Nephron progenitor cell (in vitro differentiated cells): ENCODE measurements at regions not wholly inside any gene's neighbourhood (a gene's known extent, or its start where the extent isn't known, plus 50 kb on each side); places are given as distances from the start of the nearest gene placed in this dataset.

Source experiments
- DNase-seq: peaks from one replicate; pipeline ENCODE4 v3.0.0; 2021
- H3K27ac Mint-ChIP-seq: 2 replicates; pipeline ENCODE4 v1.8.0; 2021; ENCODE audit warnings: mild to moderate bottlenecking, moderate library complexity, mixed read lengths
- H3K27me3 Mint-ChIP-seq: 2 replicates; pipeline ENCODE4 v1.8.0; 2021; ENCODE audit warnings: mild to moderate bottlenecking, low read depth, mixed read lengths; ENCODE audit not compliant: poor library complexity
- H3K36me3 Mint-ChIP-seq: 2 replicates; pipeline ENCODE4 v1.8.0; 2021; ENCODE audit warnings: low read depth, mixed read lengths
- H3K4me1 Mint-ChIP-seq: 2 replicates; pipeline ENCODE4 v1.8.0; 2021; ENCODE audit warnings: mixed read lengths
- H3K4me3 Mint-ChIP-seq: 2 replicates; pipeline ENCODE4 v1.8.0; 2021; ENCODE audit warnings: mild to moderate bottlenecking, moderate library complexity, mixed read lengths
- H3K9me3 Mint-ChIP-seq: 2 replicates; pipeline ENCODE4 v1.8.0; 2021; ENCODE audit warnings: mild to moderate bottlenecking, moderate library complexity, mixed read lengths
- CTCF ChIP-seq: fragments of 200-600 bp; sonication (generic); IDR thresholded peaks from 2 replicates; pipeline ENCODE4 v1.5.0; 2021; ENCODE audit warnings: antibody characterized with exemption

GRCh38 chr18:52008736-52009135 is 331.3 kb upstream of the DCC start:
- Mint-ChIP-seq H3K4me1 (no peaks in the 10 kb centered on the region), H3K27ac (no peak overlapping the region), H3K9me3 (no peaks in the 10 kb centered on the region), H3K27me3 (peaks cover 9% of the 10 kb centered on the region), H3K4me3 (no peak overlapping the region), H3K36me3 (no peaks in the 10 kb centered on the region)
- TF ChIP-seq CTCF = no peak
- DNase-seq = no peak

- H3K9me3 Mint-ChIP-seq = no peaks in the 10 kb centered on the region
- H3K27ac Mint-ChIP-seq = no peak overlapping the region
- DNase-seq = no peak
- H3K36me3 Mint-ChIP-seq = no peaks in the 10 kb centered on the region
- no peaks in the 10 kb centered on the region for H3K4me1 Mint-ChIP-seq
- peaks cover 9% of the 10 kb centered on the region for H3K27me3 Mint-ChIP-seq
- no peak overlapping the region for H3K4me3 Mint-ChIP-seq
- no peak for TF ChIP-seq CTCF
Measured at GRCh38 chr18:52009958-52010357, 330.0 kb upstream of the DCC start.

GRCh38 chr18:52045946-52046675 is 293.9 kb upstream of the DCC start:
- Mint-ChIP-seq H3K4me3 (no peak overlapping the region), H3K36me3 (no peaks in the 10 kb centered on the region), H3K27me3 (peaks cover 6% of the 10 kb centered on the region), H3K9me3 (no peaks in the 10 kb centered on the region), H3K27ac (no peak overlapping the region), H3K4me1 (no peaks in the 10 kb centered on the region)
- no peak for TF ChIP-seq CTCF
- DNase-seq = no peak

- Mint-ChIP-seq H3K27ac (no peak overlapping the region), H3K4me3 (no peak overlapping the region), H3K9me3 (no peaks in the 10 kb centered on the region), H3K36me3 (no peaks in the 10 kb centered on the region), H3K4me1 (no peaks in the 10 kb centered on the region), H3K27me3 (peaks cover 4% of the 10 kb centered on the region)
- DNase-seq = no peak
- TF ChIP-seq CTCF = no peak
Measured at GRCh38 chr18:52046842-52047241, 293.2 kb upstream of the DCC start.

GRCh38 chr18:52054324-52054723 is 285.7 kb upstream of the DCC start:
- DNase-seq = no peak
- H3K9me3 Mint-ChIP-seq = peaks cover 14% of the 10 kb centered on the region
- no peaks in the 10 kb centered on the region for H3K4me1 Mint-ChIP-seq
- H3K4me3 Mint-ChIP-seq = no peak overlapping the region
- H3K27me3 Mint-ChIP-seq = peaks cover 4% of the 10 kb centered on the region
- H3K27ac Mint-ChIP-seq = no peak overlapping the region
- H3K36me3 Mint-ChIP-seq = no peaks in the 10 kb centered on the region
- TF ChIP-seq CTCF = no peak
